Breast epithelium (tissue), 3 donors: ENCODE measurements at regions not wholly inside any gene's neighbourhood (a gene's known extent, or its start where the extent isn't known, plus 50 kb on each side); places are given as distances from the start of the nearest gene placed in this dataset.

Experiments used
- CTCF ChIP-seq, 3 donors: fragments of 450-650 bp; IDR thresholded peaks; one replicate each; pipeline ENCODE4 v1.5.1; 2016 to 2017; ENCODE audit warnings: antibody characterized with exemption in 3 of 3, mild to moderate bottlenecking in 3 of 3, moderate library complexity in 3 of 3
- POLR2A ChIP-seq: fragments of 450-650 bp; IDR thresholded peaks from one replicate; pipeline ENCODE4 v1.6.1; 2016; ENCODE audit warnings: antibody characterized with exemption, mild to moderate bottlenecking, moderate library complexity

DNA sequence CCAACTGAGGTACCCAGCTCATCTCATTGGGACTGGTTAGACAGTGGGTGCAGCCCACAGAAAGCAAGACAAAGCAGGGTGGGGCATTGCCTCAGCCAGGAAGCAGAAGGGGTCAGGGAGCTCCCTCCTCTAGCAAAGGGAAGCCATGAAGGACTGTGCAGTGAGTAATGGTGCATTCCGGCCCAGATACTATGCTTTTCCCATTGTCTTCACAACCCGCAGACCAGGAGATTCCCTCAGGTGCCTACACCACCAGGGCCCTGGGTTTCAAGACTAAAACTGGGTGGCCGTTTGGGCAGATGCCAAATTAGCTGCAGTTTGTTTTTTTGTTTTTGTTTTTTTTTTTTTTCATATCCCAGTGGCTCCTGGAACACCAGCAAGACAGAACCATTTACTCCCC is 235.3 kb downstream of the TACR3 start:
- TF ChIP-seq CTCF (IDR thresholded peaks at IDR 0.05) (no peak), POLR2A (no peak)
